ENCODE measurements at regions not wholly inside any gene's neighbourhood (a gene's known extent, or its start where the extent isn't known, plus 50 kb on each side); places are given as distances from the start of the nearest gene placed in this dataset.
"Not testable (repeated sequence)": the region's sequence is repeated elsewhere in the genome, so short reads cannot be mapped to it uniquely, and the experiment has no call there.

DNA sequence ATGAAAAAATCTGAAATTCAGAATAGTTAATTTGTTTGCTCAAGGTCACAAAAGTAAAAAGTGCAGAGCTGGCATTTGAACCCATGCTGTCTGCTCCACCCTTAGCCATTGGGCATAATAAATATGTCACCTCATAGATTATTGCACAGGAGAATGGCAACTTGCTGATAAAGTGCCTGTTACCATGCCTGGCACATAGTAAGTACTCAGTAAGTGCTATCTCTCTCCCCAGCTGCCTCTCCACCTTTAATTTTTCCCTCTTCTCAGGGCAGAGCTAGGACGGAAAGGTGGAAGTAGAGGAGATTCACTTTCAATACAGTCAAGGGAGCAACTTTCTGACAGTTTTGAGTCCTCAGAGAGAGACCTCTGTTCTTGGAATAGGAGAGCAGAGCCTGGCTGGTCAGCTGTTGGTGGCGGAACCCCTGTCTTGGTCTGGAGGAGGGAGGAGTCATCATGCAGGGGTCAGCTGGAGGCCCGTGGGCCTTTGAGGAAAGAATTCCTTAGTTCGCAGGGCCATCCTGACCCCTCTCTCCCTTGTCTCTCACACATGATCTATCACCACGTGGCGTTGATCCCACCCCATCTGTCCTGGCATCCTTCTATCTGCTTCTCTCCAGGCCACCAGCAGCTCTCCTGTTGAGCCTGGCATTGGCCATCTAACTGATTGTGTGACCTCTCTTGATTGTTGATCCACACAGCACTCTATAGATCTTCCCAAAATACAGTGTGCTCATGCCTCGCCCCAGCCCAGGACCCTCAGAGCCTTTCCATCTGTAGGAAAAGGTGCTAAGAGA is 149.3 kb downstream of the RPLP1 start:
- DNase-seq (ENCODE audit: low read depth), result no peak

DNA sequence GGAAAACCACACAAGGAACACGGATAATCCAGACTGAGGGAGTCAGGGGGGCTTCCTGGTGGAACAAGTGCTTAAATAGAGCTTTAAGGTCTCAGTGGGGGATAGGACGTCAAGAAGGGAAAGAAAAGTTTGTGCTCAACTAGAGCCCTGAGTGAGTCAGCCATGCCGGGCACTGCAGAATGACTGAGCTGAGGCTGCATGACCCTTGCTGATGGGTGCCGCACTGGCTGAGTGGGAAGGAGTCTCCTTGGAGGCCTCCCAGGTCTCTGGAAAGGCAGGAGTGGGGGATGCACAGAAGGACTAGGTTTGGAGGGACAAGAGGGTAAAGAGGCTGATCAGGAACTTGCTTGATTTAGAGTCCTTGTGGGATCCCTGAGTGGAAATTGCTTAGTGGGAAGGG is 150.3 kb downstream of the RPLP1 start:
- no peak for DNase-seq (ENCODE audit: low read depth)

DNA sequence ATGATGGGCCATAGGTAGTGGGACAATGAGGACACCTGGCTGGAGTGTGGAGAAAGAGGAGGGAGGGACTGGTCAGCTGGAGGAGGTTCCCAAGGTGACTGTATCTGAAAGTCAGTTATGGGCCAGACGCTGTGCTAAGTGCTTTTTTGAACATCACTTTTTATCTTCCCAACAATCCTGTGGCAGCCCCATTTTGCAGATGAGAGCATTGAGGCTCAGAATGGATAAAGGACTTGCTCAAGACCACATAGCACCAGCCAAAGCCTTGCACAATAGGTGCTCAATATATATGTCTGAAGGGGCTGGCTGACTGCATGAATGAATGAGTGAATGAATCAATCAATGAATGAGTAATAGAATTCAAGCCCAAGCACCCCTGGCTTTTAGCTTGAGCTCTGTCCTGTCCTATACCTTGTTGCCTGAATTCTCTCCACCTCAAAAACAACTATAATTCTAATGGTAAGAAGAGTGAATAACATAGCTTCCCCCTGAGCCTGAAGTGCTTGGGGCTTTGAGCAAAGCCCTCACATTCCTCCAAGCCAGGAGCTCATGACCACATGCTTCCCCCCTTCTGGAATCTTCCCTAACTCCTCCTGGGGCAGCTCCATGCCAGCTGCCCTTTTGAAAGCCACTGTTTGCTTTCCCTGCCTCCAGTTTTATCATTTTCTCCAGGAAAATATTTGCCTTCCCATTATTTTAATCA is 150.9 kb downstream of the RPLP1 start:
- DNase-seq (ENCODE audit: low read depth), result no peak

DNA sequence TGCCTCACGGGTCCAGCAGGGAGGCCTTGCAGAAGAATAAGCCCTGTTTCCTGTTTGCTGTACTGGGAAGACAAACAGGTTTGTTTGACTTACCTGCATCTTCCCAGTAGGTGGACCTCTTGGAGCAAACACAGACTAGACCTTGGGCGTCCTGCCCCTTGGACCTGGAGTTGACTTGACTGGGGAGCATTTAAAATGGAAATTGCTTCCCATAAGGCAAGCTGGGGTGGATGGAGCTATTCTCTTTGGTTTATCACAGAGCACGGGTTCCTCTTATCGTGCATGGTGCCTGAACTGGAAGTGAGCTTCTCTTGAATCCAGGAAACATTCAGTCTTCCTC is 151.4 kb downstream of the RPLP1 start:
- no peak for DNase-seq (ENCODE audit: low read depth)

DNA sequence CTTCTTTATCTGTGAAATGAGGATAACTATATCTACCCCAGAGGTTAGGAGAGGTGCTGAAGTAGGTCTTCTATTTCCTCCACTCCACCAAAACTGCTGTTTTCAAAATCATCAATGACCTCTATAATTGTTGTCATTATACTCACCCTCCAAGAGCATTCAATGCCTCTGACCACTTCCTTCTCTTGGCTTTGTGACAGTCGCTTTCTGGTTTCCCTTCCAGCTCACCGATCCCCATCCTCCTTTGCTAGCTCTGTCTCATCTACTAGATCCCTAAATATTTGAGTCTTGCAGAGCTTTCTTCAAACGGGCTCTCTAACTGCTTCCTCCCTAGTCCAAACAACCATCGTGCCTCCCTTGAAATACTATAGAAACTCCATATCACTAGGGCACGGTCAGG is 153.5 kb downstream of the RPLP1 start:
- no peak for DNase-seq (ENCODE audit: low read depth)

DNA sequence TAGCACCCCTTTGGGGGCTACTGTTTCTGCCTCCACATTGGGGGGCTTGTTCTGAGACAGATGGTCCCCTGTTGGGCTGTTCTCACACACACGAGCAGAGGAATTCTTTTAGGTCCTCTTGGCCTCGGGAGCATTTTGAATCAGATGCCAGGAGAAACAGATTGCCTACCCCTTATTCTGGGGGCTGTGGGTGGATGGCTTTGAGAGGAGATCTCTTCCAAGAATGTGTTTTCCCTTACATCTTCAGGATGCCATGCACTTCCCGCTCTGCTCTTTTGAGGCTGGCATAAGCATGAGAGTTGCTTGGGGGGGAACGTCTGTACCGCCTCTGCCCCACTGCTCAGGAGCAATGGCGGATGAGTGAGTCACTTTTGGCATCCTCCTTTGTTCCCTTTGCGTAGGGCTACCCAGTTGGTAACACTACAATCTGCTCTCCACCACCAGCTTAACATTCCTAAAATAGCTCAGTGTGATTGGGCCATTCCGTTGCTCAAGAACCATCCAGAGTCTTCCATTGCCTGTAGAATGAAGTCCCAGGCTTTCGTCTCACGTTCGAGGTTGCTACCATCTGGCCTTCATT is 154.4 kb downstream of the RPLP1 start:
- DNase-seq (ENCODE audit: low read depth), result peak; percentile 24

DNA sequence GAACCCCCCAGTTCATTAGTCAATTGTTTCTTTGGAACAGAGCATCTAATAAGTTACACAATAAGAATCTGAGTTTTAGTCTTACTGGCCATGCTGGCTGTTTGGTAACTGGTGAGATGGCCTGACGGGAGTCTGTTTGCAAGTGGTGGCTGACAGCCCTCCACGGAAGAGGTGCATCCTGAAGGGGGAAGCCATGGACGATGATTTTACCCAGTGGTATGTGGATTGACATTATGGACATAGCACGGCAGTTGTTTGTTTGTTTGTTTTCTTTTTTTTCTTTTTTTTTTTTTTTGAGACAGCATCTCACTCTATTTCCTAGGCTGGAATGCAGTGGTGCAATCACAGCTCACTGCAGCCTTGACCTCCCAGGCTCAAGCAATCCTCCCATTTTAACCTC is 156.0 kb downstream of the RPLP1 start:
- no peak for DNase-seq (ENCODE audit: low read depth)

DNA sequence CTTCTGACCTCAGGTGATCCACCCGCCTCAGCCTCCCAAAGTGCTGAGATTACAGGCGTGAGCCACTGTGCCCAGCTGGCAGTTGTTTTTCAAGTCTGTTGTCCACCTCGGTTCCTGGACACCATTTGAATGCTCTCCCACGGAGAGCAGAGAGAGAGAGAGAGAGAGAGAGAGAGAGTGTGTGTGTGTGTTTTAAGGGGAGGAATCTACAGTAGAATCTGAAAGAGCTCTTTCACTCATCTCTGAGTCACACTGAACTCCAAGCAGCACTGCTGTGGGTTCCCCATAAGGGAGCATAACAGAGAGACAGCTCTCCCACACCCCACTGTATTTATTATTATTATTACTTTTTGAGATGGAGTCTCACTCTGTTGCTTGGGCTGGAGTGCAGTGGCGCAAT is 156.6 kb downstream of the RPLP1 start:
- DNase-seq (ENCODE audit: low read depth), result peak; percentile 78

DNA sequence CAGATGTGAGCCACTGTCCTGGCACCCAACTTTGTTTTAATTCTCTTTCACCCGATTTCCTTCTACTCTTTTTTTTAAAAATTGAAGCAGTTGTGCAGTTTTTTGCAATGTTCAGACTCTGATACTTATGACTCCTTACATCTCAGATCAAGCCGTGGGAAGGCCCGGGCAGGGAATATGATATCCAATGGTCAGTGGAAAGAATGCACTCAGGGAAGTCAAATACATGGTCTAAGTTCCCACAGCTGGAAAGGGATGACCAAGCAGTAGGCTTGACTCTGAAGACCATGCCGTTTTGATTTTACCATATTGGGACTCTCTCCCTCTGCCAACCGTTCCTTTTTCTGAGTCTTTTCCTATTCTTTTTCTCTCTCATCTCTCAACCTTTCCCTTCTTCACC is 157.2 kb downstream of the RPLP1 start:
- DNase-seq (ENCODE audit: low read depth), result no peak

DNA sequence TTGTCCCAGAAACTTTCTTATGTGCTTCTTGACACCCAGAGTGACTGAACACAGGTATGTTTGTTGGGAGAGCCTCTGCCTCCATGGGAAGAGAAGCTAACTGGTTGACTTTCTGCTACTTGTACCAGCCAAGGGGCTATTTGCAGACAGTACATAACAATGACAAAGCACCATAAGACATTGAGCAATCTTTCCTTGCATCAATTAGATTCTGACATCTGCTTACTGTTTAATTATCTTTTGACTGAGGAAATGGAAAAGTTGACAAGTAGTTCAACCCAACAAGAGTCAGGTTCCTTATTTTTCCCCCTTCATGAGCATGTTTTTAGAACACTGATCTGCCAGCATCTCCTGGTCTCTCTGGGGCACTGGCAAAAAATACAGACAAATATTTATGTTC is 157.7 kb downstream of the RPLP1 start:
- DNase-seq (ENCODE audit: low read depth), result peak; percentile 27

DNA sequence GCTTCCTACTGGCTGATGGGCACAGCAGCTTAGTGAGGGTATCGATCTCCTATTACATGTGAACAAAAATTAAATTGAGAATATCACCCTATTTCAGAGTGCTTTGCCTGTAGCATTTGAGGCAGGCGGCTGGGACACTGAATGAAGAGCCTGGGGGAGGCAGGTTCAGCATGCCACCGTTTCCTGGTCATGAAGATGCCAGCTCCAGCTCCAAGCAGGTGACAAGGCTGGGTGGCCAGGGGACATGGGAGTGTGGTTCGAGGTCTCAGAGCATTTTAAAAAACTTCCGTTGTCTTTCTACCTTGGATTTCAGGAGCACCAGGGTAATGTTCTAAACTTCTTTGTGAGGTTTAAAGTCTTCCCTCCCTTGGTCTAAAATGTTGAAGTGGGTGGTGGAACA is 158.2 kb downstream of the RPLP1 start:
- no peak for DNase-seq (ENCODE audit: low read depth)

DNA sequence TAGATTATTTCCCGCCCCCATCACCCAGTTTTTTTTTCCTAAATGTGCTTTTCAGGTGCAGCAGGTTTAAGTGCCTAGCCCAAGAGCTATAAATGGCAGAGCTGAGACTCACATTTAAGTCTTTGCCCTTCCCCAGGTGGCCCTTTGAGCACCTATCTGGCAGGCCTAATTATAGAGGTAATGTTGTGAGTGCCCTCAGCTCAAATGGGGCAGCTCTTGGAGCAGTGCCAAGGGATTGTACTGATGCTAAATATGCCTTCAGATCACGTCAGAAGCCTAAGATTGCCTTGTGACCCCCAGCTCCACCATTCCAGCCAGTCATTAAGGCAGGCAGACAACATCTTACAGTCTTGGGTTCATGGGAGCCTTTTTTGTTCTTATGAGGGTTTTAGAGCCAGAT is 159.5 kb downstream of the RPLP1 start:
- no peak for DNase-seq (ENCODE audit: low read depth)

DNA sequence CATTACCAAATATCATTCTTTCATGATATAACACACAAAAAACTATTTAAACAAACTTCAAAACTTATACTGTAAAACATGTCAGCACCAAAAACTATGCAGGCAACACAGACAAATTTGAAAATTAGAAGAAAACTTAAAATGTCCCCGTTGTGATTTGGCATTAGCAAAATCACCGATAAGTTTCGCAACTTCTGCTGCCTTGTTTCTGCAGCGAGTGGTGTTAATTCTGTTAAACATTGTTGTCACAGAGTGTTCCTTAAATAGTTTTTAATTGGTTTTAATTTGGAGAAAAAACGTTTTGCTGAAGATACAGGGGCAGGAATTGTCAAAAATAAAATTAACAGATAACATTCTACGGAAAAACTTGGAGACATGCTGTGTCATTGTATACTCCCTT is 160.6 kb downstream of the RPLP1 start:
- DNase-seq (ENCODE audit: low read depth), result no peak

DNA sequence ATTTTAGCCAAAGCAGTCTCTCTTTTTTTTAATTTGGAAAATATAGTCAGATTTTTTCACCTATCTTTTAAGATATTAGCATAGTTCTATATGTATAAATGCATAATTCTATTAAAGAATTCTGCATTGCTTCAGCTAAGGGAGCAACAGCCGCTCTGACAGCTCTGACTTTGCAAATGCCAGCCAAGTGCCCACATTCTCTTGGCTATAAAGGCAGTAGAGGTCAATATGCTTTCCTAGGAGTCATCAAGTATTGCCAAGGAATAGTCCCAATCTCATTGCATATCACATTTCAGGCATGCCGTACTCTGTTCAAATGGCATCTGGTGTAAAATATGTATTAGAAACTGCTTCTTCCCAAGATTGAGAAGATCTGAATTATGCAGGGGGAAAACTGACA is 161.4 kb downstream of the RPLP1 start:
- no peak for DNase-seq (ENCODE audit: low read depth)

DNA sequence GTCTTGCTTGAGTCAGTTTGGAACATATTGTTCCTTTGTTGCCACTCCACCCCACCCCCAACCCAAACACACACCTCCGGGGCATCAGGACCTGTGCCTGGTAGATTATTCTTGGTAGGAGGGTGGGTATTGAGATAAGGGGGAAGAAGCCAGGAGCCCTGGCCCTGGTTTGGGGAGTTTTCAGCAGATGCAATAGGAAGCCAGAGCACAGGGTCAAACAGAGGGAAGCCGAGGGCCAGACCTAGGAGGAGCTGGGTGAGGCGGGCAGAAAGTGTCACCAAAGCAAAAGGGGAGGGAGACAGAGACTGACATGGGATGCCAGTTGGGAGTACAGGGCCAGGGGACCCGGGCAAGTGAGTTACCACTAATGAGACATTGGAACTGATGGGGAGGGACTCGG is 163.1 kb downstream of the RPLP1 start:
- DNase-seq (ENCODE audit: low read depth), result no peak

DNA sequence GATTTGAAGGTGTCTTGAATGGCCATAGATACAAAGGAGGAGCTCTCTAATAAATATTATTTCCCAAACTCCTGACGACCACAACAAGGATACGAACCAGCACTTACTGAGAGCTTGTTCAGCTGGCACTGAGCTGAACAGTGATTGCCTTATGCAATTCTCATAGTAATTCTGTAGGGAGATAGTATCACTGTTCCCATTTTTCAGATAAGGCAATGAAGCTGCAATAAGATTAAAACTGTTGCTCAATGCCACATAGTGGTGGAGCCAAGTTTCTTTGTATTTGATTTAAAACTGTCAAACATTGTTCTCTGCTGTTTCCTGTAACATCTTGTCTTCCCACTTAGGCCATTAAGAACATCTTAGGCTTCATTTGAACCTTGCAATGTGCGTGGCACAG is 163.9 kb downstream of the RPLP1 start:
- no peak for DNase-seq (ENCODE audit: low read depth)

DNA sequence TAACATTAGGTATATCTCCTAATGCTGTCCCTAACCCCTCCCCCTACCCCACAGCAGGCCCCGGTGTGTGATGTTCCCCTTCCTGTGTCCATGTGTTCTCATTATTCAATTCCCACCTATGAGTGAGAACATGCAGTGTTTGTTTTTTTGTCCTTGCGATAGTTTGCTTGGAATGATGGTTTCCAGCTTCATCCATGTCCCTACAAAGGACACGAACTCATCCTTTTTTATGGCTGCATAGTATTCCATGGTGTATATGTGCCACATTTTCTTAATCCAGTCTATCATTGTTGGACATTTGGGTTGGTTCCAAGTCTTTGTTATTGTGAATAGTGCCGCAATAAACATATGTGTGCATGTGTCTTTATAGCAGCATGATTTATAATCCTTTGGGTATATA is 164.5 kb downstream of the RPLP1 start:
- not testable (repeated sequence) for DNase-seq (ENCODE audit: low read depth)

DNA sequence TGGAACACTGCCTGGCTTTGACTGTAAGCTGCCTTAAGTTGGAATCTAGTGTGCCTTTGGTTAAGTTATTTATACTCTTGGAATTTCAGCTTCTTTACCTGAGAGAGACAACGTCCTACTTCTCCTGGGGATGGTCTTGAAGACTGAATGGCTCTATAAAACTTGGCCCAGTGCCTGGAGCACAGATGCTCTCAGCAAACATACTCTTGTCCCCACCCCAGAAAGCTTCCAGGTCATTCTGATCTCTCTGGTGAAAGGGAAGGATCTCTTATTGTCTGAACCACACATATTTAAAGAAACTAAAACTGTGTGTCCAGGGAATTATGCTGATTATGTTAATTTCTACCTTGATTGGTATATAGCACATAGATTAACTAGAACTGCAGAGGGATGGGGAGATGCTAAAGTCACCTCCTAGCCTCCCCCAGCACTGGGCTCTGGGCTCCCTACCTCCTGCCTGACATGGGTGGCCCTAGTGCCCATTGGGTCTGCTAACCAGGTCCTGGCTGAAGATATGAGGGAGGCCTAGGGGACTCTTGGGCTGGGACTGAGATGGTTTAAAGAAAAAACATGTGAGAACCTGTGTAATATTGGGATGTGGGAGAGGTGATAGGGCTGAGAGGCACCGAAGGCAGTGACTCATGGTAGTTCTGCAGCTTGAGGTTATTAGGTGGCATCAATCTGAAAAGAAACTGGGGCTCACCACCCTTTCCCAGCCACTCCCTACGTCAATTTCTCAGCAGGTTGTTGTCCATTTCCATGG is 171.0 kb downstream of the RPLP1 start:
- DNase-seq (ENCODE audit: low read depth), result no peak

DNA sequence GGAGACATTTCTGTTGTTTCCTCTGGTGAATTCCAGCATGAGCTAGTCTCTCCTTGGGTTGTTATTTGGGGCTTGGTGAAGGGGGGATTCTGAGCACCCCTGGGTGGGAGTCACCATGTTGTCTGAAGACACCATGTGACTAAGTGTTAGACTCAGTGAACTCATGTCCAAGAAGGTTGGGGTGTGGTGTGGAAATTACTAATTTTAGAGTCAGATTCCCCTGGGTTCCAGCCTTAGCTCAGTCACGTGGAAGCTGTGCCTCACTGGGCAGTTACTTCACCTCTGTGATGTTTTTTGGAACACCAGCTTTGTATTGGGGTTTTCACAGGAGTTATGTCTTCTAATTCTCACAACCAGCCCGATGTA is 171.5 kb downstream of the RPLP1 start:
- no peak for DNase-seq (ENCODE audit: low read depth)

DNA sequence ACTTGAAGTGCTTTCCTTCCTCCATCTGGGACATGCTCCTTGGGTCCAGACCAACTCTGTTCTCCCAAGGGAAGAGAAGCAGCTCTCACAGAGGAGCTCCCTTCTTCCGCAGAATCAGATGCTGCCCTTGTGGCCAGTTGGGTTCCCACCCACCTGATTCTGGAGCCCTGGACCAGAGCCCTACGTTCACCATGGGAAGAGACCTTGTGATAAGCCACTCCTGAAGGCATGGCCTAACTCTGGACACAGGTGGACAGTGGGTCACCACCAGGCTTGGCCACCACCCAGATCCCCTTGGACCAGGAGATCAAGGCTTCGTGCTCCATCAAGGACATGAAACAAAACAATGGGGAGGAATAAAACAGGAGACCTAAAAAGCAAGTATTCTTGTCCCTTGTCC is 172.2 kb downstream of the RPLP1 start:
- no peak for DNase-seq (ENCODE audit: low read depth)

DNA sequence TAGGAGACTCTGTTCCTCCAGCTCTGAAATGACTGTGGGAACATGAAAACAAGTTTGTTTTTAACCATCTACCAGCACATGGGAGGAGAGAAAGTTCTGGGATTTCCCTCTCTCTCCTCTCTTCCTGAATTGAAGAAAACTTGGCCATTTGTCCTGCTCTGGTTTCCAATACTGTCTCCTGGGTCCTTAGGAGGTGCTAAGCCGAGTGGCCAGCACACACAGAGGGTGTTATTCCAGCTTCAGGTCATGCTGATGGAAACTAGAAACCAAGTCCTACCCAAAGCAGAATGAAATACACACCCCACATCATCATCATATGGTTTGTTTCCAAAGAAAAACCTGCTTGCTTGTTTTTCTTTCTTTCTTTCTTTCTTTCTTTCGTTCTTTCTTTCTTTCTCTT is 172.7 kb downstream of the RPLP1 start:
- DNase-seq (ENCODE audit: low read depth), result no peak

DNA sequence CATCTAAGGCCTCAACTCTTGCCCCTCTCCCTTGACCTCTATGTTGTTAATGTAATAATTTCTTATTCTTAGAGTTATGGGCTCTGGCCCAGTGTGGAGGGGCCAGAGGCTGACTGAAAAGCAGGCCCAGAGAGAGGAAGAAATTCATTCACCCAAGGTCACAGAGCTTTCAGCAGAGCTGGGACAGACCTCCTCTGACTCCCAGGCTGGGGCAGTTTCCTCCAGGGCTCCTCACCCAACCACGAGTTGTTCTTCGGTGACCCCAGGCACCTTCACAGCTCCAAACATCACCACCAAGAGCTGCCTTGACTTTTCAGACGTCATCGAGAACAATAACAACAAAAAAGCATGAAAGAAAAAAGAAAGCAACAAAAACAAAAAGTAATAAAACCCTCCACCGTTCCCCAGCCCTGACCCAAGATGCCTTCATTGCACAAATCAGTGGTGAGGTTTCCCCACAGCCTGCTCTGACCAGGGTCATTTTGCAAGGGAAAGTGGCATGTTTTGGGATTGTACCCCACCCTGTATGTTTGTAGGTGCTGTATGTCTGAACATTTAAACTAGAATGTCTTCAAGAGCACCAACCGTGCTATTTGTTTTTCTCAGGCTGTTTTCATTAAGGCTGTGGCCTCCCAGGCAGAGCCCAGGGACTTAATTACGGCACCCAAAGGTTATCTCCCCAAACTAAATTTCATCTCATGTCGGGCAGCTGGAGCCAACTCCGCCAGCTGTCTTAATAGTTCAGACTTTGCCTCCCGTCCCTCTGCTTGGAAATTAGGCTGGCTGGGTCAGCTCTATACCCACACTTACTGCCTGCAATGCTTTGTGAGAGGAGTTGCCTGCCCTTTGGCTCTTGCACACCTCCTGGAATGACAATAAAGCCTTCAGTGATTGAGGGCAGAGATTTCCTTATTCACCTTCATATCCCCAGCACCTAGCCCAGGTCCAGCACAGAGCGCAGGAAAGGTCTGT is 173.8 kb downstream of the RPLP1 start:
- DNase-seq (ENCODE audit: low read depth), result no peak
